ENCODE measurements at regions not wholly inside any gene's neighbourhood (a gene's known extent, or its start where the extent isn't known, plus 50 kb on each side); places are given as distances from the start of the nearest gene placed in this dataset.
A peak's percentile ranks its signal among the peaks of the same experiment; 100 is the strongest.

DNA sequence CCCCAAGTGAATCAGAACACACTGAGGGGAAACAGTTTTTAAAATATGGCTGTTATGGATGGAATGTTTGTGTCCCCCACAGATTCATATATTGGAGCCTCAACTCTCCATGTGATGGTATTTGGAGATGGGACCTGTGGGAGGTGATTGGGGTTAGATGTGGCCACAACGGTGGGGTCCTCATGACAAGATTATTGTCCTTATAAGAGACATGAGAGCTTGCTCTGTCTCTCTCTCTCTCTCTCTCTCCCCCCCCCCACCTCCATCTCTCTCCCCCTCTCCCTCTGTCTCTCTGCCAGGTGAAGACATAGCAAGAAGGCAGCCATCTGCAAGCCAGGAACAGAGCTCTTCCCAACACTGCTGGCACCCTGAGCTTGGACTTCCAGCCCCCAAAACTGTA, 315.8 kb upstream of the MGMT start:
- DNase-seq (ENCODE audit: low read depth), result no peak

DNA sequence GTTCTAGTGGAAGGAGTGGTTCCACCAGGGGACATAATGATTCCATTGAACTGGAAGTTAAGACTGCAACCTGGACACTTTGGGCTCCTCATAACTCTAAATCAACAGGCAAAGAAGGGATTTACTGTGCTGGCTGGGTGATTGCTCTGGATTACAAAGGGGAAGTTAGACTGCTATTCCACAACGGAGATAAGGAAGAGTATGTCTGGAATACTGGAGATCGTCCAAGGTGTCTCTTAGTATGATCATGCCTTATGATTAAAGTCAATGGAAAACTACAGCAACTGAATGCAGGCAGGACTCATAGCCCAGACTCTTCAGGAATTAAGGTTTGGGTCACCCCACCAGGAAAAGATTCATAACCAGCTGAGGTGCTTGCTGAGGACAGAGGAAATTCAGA, 310.6 kb upstream of the MGMT start:
- DNase-seq (ENCODE audit: low read depth), result no peak

DNA sequence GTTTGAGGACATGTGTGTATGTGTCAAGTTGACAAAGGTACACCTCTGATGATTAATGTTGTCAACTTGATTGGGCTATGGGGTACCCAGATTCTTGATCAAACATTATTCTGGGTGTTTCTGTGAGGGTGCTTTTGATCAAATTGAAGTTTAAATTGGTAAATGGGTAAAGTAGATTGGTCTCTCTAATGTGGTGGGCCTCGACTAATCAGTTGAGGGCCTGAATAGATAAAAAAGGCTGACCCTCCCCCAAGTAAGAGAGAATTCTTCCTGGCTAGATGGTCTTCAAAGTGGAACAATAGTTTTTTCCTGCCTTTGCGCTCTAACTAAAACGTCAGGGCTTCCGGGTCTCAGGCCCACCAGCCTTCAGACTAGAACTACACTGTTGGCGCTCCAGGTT, 309.9 kb upstream of the MGMT start:
- no peak for DNase-seq (ENCODE audit: low read depth)

DNA sequence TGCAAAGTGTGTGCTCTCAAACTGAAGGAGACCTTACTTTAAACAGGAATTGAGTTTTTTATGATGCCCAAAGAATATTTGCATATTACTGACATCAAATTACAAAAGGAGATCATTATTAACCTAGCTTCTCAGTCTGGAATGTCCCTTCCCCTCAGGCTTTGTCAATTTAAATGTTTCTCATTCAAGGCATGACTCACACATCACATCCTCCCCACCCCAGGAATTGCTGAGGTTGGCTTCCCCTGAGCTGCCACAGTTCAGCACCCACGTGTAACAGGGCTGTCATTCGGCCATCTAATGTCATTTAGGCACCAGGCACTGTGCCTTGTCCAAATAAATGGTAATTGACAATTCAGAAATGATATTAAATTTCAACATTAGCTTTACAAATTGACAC, 305.9 kb upstream of the MGMT start:
- no peak for DNase-seq (ENCODE audit: low read depth)

DNA sequence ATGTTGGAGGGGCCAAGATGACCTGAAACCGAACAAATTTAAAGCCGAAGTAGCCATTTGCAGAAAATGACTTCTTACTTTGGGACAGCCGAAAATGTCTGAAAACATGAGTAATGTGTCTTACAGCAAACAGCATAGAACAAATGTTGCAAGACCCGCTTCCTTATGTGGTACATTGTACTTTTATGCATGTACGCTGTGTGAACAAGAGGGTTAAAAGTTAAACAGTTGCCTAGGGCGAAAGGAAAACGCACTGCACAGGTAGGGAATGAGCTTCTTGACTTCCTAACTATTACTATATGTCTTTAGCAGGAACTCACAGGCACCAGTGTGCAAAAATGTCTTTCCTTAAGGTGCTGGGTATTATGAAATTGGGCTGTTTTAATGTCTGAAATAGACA, 303.5 kb upstream of the MGMT start:
- no peak for DNase-seq (ENCODE audit: low read depth)

GRCh38 chr10:129165076-129165720, 301.8 kb upstream of the MGMT start:
- no peak for DNase-seq (ENCODE audit: low read depth)

DNA sequence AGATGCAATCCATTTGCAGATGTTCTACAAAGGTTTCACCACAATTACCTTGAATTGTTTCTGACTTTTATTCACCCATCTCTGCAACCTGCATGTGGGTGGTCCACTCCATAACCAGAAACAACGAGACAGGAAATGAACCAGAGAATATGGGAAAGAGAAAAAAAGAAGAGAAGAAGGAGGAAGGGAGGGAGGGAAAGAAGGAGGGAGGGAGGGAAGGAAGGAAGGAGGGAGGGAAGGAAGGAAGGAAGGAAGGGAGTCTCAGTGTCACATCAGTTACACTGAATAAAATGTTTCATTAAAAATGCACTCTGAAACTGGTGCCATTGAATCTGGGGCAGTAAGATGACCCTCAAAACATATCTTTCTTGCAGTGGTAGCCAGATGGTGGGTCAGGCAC, 301.3 kb upstream of the MGMT start:
- no peak for DNase-seq (ENCODE audit: low read depth)

DNA sequence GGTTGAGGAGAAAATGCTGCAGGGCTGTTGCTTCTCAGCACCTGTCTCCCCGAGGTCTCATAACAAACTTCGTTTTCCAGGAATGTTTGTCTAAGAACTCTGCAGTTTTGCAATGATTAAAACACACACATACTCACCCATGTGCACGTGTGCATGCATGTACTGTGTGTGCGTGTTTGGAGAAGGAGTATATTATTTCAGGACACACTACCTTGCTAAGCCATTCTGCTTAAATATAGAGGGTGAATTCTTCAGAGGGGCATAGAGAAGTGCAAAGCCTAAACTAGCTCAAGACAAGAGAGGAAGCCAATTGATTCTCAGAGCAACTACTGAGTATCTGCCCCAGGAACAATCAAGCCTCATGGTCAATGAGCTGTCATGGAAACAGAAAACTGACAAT, 298.4 kb upstream of the MGMT start:
- no peak for DNase-seq (ENCODE audit: low read depth)

- no peak for DNase-seq (ENCODE audit: low read depth)
Measured at GRCh38 chr10:129169115-129169514, 297.9 kb upstream of the MGMT start.

GRCh38 chr10:129170812-129171211, 296.2 kb upstream of the MGMT start:
- DNase-seq (ENCODE audit: low read depth), result no peak

- peak; percentile 73 for DNase-seq (ENCODE audit: low read depth)
Measured at GRCh38 chr10:129171812-129172211, 295.2 kb upstream of the MGMT start.

DNA sequence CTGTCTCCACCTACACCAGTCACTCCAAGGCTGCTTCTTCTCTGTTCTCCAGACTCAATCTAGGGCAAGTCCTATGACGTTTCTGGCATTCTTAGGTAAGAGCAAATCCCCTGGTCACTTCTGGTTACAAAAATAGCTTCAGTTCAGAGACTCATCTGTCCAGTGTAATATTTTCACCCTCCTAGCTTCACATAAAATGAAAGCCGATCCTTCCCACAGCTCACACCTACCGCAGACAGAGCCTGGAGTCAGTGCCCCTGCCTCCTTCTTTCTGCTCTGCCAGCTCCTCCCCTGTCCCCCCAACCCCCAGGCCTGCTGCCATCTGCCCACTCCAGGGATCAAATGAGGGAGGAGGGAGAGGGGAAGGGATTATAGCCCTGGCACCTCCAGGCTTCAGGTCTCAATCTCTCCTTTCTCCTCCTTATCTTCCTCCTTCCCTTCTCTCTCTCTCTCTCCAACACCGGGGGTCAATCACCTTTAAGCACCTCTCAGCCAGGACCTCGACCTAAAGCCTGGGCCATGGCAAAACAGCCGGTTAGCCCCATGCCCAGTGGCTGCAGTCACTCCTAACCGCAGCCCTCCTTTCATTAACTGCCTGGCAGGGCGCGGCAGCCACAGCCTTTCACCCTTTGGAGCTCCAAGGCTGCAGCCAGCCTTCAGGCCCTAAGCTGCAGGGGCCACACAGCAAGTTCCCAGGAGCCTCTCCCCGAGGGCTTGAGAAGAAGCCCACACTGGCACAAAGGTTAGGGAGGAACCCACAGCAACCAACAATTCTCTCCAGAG, 292.6 kb upstream of the MGMT start:
- no peak for DNase-seq (ENCODE audit: low read depth)

DNA sequence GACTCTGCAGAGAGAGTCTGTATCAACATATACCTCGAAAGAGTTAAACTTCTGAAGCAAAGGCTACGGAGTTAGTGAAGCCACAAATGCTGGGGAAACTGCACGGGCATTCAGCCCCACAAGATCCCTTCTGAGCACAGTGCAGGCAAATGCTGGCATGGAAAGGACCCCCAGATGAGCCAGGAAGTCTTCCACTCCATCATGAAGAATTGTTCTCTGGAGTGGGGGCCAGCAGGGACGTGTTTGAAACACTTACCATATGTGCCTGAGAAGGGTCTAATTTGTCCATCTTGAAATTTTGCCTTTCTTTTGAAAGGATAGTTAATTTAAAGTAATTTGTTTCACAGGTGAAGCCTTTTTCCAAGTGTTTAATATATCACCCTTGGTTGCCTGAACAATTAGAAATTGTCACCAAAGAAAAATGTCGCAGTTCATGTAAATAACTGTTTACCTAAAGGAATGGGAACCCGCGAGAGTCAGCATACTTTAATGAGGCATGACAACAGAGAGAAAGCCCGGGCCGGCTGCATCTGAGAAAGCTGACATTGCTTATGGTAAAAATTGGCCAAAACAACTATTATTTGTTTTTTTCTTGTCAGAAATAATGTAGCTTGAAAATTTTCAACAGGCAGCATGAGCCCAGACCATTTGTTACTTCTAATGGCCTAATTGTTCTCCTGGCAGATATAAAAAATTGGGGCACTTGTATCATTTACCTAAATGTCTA, 287.6 kb upstream of the MGMT start:
- DNase-seq (ENCODE audit: low read depth), result no peak

DNA sequence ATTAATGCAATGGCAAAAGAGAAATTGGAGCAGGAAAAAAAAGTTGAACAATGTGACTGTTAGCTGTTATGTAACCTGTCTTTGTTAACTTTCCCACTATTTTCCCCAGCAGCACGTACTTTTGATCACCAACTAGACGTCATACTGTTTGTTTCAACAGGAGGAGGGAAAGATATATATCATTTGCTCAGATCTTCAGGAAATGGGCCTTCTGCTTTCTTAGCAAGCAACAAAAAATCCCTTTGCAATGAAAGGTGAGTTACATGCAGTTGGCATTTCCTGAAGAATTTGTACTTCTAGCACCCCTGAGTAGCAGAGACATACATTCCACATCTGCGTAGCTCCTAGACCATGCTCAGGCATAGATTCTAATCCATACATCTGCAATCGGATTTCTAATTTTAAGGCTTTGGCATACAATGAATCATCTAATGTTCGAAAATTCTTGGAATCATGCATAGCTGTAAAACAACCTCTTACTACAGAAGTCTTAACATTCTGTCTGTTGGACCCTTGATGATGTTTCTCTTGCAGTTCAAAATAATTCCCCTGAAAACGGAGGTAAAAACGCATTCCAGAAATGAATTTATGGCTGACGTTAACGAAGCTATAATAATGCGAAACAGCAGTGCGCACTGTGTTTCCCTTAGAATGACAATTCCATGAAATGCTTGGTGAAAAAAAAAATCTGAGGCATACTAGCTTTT, 286.9 kb upstream of the MGMT start:
- no peak for DNase-seq (ENCODE audit: low read depth)

DNA sequence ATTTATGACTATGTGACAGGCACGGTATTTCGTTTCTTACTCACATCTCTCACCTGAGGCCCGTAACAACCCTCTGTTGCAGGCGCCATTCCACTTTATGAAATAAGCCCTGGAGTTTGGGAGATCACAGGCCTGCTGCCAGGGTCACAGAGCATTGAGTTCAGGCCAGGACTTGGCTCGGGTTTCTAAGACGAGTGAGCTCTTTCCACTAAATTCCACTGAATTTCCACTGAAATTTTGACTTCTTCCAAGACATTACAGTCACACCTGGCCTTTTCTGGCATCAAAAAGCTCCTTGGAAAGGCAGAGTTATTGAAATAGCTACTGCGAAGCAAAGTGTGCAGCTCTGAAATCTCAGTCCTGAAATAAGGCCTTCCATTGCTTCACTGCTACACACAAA, 282.8 kb upstream of the MGMT start:
- DNase-seq (ENCODE audit: low read depth), result no peak

DNA sequence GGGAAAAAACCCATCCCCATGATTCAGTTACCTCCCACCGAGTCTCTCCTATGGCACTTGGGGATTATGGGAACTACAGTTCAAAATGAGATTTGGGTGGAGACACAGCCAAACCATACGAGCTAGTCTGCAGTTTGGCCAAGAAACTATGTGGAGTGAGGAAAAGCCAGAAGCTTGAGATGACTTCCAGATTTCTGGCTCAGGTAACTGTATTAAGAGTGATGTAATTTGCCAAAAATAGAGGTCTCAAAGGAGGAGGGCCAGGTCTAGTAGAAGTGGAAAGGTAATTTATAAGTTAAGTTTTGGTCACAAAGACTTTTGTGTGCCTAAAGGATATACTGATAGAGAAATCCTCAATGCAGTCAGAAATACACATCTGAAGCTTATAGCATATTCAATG, 279.7 kb upstream of the MGMT start:
- no peak for DNase-seq (ENCODE audit: low read depth)

DNA sequence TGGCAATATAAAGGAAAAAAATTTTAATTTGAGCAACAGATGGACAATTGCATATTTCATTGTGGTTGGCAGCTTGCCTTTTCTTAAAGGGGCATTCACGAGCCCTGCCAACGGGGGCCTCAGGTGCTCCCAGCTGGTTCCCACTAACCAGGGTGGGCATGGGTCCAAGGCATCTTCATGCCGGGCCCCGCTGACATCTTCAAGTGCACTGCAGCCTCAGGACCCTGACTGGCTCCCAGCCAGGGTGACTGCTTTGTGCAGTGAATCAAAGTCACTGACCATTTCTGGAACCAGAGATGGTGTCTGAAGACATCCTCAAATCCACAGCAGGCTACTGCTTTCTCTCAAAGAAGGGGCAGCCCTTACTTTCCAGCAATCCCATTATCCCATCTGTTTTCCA, 275.2 kb upstream of the MGMT start:
- DNase-seq (ENCODE audit: low read depth), result no peak

DNA sequence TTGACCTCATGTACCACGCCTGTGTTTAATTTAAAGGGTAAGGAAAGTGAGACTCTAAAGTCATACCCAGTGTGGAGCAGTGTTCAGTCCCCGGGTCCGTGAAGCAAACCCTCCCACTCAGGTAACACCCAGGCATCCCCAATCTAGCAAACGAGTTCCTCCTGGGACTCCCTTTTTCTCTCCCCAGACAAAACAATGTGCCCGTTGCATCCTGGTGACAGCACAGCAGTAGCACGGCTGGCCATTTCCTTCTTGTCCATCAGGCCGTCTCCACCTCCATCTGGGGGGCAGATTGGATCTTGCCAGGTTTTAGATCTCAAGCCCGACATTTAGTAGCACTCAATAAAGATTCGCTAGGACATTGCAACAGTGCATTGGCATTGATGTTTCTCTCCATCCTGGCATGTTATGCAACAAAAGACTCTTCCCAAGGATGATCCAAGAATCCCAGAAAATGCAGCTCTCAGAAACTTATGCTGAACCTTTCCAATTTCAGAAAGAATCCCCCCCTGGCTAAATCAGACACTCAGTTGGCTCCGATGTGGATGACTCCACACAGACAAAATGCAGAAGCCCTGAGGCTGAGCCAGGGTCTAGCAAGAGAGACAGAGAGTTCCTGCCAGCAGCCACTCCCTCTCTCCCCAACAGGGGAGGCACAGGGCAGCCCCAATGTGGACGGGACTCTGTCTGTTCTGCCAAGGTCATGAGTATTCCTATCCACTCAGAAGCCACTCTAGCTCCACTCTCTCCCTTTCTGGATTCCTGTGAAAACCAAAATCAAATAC, 274.5 kb upstream of the MGMT start:
- peak; percentile 75 for DNase-seq (ENCODE audit: low read depth)

DNA sequence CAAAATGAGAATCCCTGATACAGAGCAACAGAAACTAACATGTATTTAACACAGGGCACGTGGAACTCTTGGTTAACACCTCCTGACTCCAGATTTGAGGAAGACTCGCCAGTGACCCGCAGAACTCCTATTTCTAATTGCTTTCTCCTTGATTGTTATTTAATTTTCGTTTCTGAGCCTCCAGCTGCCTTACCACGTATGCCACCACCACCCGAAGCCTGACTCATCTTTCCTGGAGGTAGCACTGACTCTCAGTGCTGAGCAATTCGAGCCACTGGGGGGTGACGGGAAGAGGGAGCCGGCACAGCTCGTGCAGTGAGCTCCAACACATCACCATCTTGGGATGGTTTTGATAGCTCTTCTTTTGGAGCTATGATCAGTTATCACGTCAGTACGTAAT, 273.9 kb upstream of the MGMT start:
- DNase-seq (ENCODE audit: low read depth), result no peak

DNA sequence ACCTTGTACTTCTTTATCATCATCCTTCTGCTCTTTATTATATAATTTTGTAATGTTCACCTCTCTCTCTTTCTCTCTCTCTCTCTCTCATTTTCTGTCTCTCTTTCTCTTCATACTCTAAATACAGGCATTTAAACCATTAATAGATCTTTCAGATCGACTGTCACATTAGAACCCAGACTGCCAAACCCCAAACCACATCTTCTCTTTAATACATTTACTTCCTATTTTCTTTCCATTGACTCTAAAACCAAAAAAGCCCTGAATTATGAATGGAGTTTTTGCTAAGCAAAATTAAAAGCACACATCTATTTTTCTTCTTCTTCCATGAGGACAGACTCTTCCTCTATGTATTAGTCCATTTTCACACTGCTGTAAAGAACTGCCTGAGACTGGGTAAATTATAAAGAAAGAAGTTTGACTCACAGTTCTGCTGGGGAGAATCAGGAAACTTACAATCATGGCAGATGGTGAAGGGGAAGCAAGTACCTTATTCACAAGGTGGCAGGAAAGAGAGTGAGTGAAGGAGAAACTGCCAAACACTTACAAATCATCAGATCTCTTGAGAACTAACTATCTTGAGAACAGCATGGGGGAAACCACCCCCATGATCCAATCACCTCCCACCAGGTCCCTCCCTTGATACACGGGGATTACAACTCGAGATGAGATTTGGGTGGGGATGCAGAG, 272.7 kb upstream of the MGMT start:
- no peak for DNase-seq (ENCODE audit: low read depth)

- no peak for DNase-seq (ENCODE audit: low read depth)
Measured at GRCh38 chr10:129199826-129200225, 267.2 kb upstream of the MGMT start.
